NCI-H69 (cell line): ENCODE measurements at regions not wholly inside any gene's neighbourhood (a gene's known extent, or its start where the extent isn't known, plus 50 kb on each side); places are given as distances from the start of the nearest gene placed in this dataset.
"Not testable (repeated sequence)": the region's sequence is repeated elsewhere in the genome, so short reads cannot be mapped to it uniquely, and the experiment has no call there.

Source experiments
- DNase-seq: peaks from one replicate; lab custom pipeline; 2025; lab: John Stamatoyannopoulos, UW

GRCh38 chr18:9017167-9017904 is 85.2 kb upstream of the NDUFV2 start:
- DNase-seq, result peak; percentile 68

GRCh38 chr18:9017905-9018227 is 84.6 kb upstream of the NDUFV2 start:
- DNase-seq, result no peak

GRCh38 chr18:9019135-9019534 is 83.4 kb upstream of the NDUFV2 start:
- no peak for DNase-seq

- peak; percentile 17 for DNase-seq
Measured at GRCh38 chr18:9020221-9020620, 82.3 kb upstream of the NDUFV2 start.

GRCh38 chr18:9021458-9021857 is 81.0 kb upstream of the NDUFV2 start:
- DNase-seq, result no peak

- peak; percentile 19 for DNase-seq
Measured at GRCh38 chr18:9022397-9023155, 79.9 kb upstream of the NDUFV2 start.

- DNase-seq, result not testable (repeated sequence)
Measured at GRCh38 chr18:9024031-9024646, 78.4 kb upstream of the NDUFV2 start.

GRCh38 chr18:9025091-9025838 is 77.2 kb upstream of the NDUFV2 start:
- peak; percentile 61 for DNase-seq

- no peak for DNase-seq
Measured at GRCh38 chr18:9029131-9029530, 73.4 kb upstream of the NDUFV2 start.

- DNase-seq, result no peak
Measured at GRCh38 chr18:9032519-9032918, 70.0 kb upstream of the NDUFV2 start.

GRCh38 chr18:9038277-9038871 is 64.1 kb upstream of the NDUFV2 start:
- DNase-seq, result no peak

- DNase-seq, result no peak
Measured at GRCh38 chr18:9039441-9040071, 62.9 kb upstream of the NDUFV2 start.

- DNase-seq, result no peak
Measured at GRCh38 chr18:9042766-9043481, 59.6 kb upstream of the NDUFV2 start.

GRCh38 chr18:9043581-9043980 is 58.9 kb upstream of the NDUFV2 start:
- DNase-seq, result no peak

- no peak for DNase-seq
Measured at GRCh38 chr18:9047715-9048114, 54.8 kb upstream of the NDUFV2 start.

- no peak for DNase-seq
Measured at GRCh38 chr18:9048236-9048635, 54.3 kb upstream of the NDUFV2 start.

GRCh38 chr18:9048808-9049494 is 53.5 kb upstream of the NDUFV2 start:
- DNase-seq, result no peak

- DNase-seq, result no peak
Measured at GRCh38 chr18:9049495-9049809, 53.0 kb upstream of the NDUFV2 start.

GRCh38 chr18:9050628-9051284 is 51.7 kb upstream of the NDUFV2 start:
- not testable (repeated sequence) for DNase-seq
